Activated CD4-positive, CD25-positive, alpha-beta regulatory T cell treated with anti-CD3 and anti-CD28 coated beads, Interleukin-2, amount 50 U/mL, for 24 hours (primary cell): ENCODE measurements at regions not wholly inside any gene's neighbourhood (a gene's known extent, or its start where the extent isn't known, plus 50 kb on each side); places are given as distances from the start of the nearest gene placed in this dataset.

ENCODE experiments used
- ATAC-seq, 2 donors: fragments of 150-1000 bp; cut with Tn5 transposase; one replicate each; pipeline ENCODE4 v1.10.0; 2021; ENCODE audit warnings: mild to moderate bottlenecking in 1 of 2, moderate library complexity in 1 of 2

GRCh38 chr6:163941624-163941976 is 527.1 kb downstream of the QKI start:
- no peak for ATAC-seq

- no peak for ATAC-seq
These were observed 526.4 kb downstream of the QKI start for GRCh38 chr6:163940705-163941623.

- ATAC-seq: no peak
These were observed 522.6 kb downstream of the QKI start for GRCh38 chr6:163937071-163937470.

- no peak for ATAC-seq
These were observed 520.7 kb downstream of the QKI start for GRCh38 chr6:163935158-163935762.

- ATAC-seq: no peak
These were observed 515.5 kb downstream of the QKI start for GRCh38 chr6:163930012-163930411.

- ATAC-seq: no peak
These were observed 515.0 kb downstream of the QKI start for GRCh38 chr6:163929538-163929937.

- no peak for ATAC-seq
These were observed 512.1 kb downstream of the QKI start for GRCh38 chr6:163926642-163927041.

GRCh38 chr6:163925839-163926238 is 511.3 kb downstream of the QKI start:
- ATAC-seq: no peak

GRCh38 chr6:163923658-163924411 is 509.3 kb downstream of the QKI start:
- ATAC-seq: no peak

GRCh38 chr6:163922562-163922961 is 508.0 kb downstream of the QKI start:
- no peak for ATAC-seq

- ATAC-seq: no peak
These were observed 505.1 kb downstream of the QKI start for GRCh38 chr6:163919652-163920051.

GRCh38 chr6:163916315-163917081 is 502.0 kb downstream of the QKI start:
- no peak for ATAC-seq

- ATAC-seq: no peak
These were observed 500.6 kb downstream of the QKI start for GRCh38 chr6:163915131-163915530.

- no peak for ATAC-seq
These were observed 498.5 kb downstream of the QKI start for GRCh38 chr6:163913045-163913444.

GRCh38 chr6:163906006-163906710 is 491.6 kb downstream of the QKI start:
- no peak for ATAC-seq

- ATAC-seq: no peak
These were observed 489.7 kb downstream of the QKI start for GRCh38 chr6:163904186-163904585.

- no peak for ATAC-seq
These were observed 489.0 kb downstream of the QKI start for GRCh38 chr6:163903541-163903940.

- no peak for ATAC-seq
These were observed 488.5 kb downstream of the QKI start for GRCh38 chr6:163902993-163903392.

- no peak for ATAC-seq
These were observed 487.2 kb downstream of the QKI start for GRCh38 chr6:163901681-163902080.

GRCh38 chr6:163900570-163900969 is 486.1 kb downstream of the QKI start:
- no peak for ATAC-seq

GRCh38 chr6:163897669-163898068 is 483.2 kb downstream of the QKI start:
- ATAC-seq: no peak

- ATAC-seq: no peak
These were observed 482.5 kb downstream of the QKI start for GRCh38 chr6:163897030-163897429.
